Thyroid gland (tissue), 4 donors: ENCODE measurements at regions not wholly inside any gene's neighbourhood (a gene's known extent, or its start where the extent isn't known, plus 50 kb on each side); places are given as distances from the start of the nearest gene placed in this dataset.

Source experiments
- CTCF ChIP-seq, 6 experiments: fragments of 200-600 bp in 3 of 6; fragments of 450-650 bp in 3 of 6; sonication (generic) in 3 of 6; IDR thresholded peaks; one replicate each; pipeline ENCODE4 v1.5.1; 2016 to 2019; ENCODE audit warnings: antibody characterized with exemption in 6 of 6, mild to moderate bottlenecking in 2 of 6, inconsistent platforms in 1 of 6, moderate library complexity in 1 of 6
- POLR2A ChIP-seq, 2 donors: fragments of 450-650 bp; IDR thresholded peaks; one replicate each; pipeline ENCODE4 v1.6.1; 2017; ENCODE audit warnings: antibody characterized with exemption in 2 of 2, mild to moderate bottlenecking in 2 of 2, moderate library complexity in 1 of 2

GRCh38 chr10:109504401-109504800, 418.9 kb downstream of the XPNPEP1 start:
- TF ChIP-seq CTCF (IDR thresholded peaks at IDR 0.05) (no peak), POLR2A (IDR thresholded peaks at IDR 0.05) (no peak)
